Thoracic aorta (tissue), 2 donors: ENCODE measurements at regions not wholly inside any gene's neighbourhood (a gene's known extent, or its start where the extent isn't known, plus 50 kb on each side); places are given as distances from the start of the nearest gene placed in this dataset.

Experiments used
- ATAC-seq: fragments of 150-250 bp; one replicate; pipeline ENCODE4 v1.8.0; 2017; ENCODE audit warnings: low read depth; ENCODE audit not compliant: insufficient number of reproducible peaks, low FRiP score
- DNase-seq: peaks from one replicate; pipeline ENCODE4 v3.0.0-alpha.2; 2020; ENCODE audit warnings: low spot score
- H3K27ac ChIP-seq, 2 donors: fragments of 200-600 bp; sonication (generic); 1 replicate in 1 of 2; 2 replicates in 1 of 2; pipeline ENCODE4 v1.5.1; 2016; ENCODE audit warnings: mild to moderate bottlenecking in 2 of 2, moderate library complexity in 2 of 2
- H3K27me3 ChIP-seq: fragments of 200-600 bp; sonication (generic); replicated peaks from 2 replicates; pipeline ENCODE4 v1.6.0; 2016; ENCODE audit warnings: mild to moderate bottlenecking; ENCODE audit not compliant: insufficient read depth
- H3K36me3 ChIP-seq: fragments of 200-600 bp; sonication (generic); one replicate; pipeline ENCODE4 v1.5.1; 2016
- H3K4me1 ChIP-seq, 2 donors: fragments of 200-600 bp; sonication (generic); 1 replicate in 1 of 2; 2 replicates in 1 of 2; pipeline versions ENCODE4 v1.5.1 to v1.6.0; 2016; ENCODE audit warnings: low read depth in 2 of 2, mild to moderate bottlenecking in 1 of 2; ENCODE audit not compliant: control insufficient read depth in 1 of 2
- H3K4me3 ChIP-seq: fragments of 200-600 bp; sonication (generic); 2 replicates; pipeline ENCODE4 v1.5.1; 2016; ENCODE audit warnings: mild to moderate bottlenecking
- H3K9me3 ChIP-seq: fragments of 200-600 bp; sonication (generic); 2 replicates; pipeline ENCODE4 v1.5.1; 2016
- CTCF ChIP-seq: fragments of 200-600 bp; sonication (generic); IDR thresholded peaks from one replicate; pipeline ENCODE4 v1.5.1; 2019; ENCODE audit warnings: antibody characterized with exemption

GRCh38 chr11:109507836-109508561, 86.0 kb downstream of the C11orf87 start:
- H3K4me3 ChIP-seq = no peak overlapping the region
- H3K27ac ChIP-seq = no peak overlapping the region
- no peaks in the 10 kb centered on the region for H3K27me3 ChIP-seq
- no peak for TF ChIP-seq CTCF
- H3K4me1 ChIP-seq = no peaks in the 10 kb centered on the region
- no peaks in the 10 kb centered on the region for H3K36me3 ChIP-seq
- ATAC-seq (no peak), DNase-seq (no peak)
- H3K9me3 ChIP-seq = no peaks in the 10 kb centered on the region

GRCh38 chr11:109508943-109509342, 87.0 kb downstream of the C11orf87 start:
- Histone ChIP-seq H3K4me1 (no peaks in the 10 kb centered on the region), H3K9me3 (no peaks in the 10 kb centered on the region), H3K36me3 (no peaks in the 10 kb centered on the region), H3K27ac (no peak overlapping the region), H3K27me3 (no peaks in the 10 kb centered on the region), H3K4me3 (no peak overlapping the region)
- no peak for TF ChIP-seq CTCF
- ATAC-seq (no peak), DNase-seq (no peak)

GRCh38 chr11:109510316-109510715, 88.3 kb downstream of the C11orf87 start:
- Histone ChIP-seq H3K4me3 (no peak overlapping the region), H3K36me3 (no peaks in the 10 kb centered on the region), H3K27me3 (no peaks in the 10 kb centered on the region), H3K27ac (no peak overlapping the region), H3K9me3 (no peaks in the 10 kb centered on the region), H3K4me1 (no peaks in the 10 kb centered on the region)
- no peak for DNase-seq
- no peak for ATAC-seq
- no peak for TF ChIP-seq CTCF

- TF ChIP-seq CTCF = no peak
- H3K4me3 ChIP-seq = no peak overlapping the region
- ATAC-seq = no peak
Observed at GRCh38 chr11:109511598-109511997, 89.6 kb downstream of the C11orf87 start.

GRCh38 chr11:109512249-109512648, 90.3 kb downstream of the C11orf87 start:
- no peak overlapping the region for H3K27ac ChIP-seq
- DNase-seq = no peak
- no peaks in the 10 kb centered on the region for H3K27me3 ChIP-seq
- no peak overlapping the region for H3K4me3 ChIP-seq
- no peaks in the 10 kb centered on the region for H3K4me1 ChIP-seq
- ATAC-seq = no peak
- H3K36me3 ChIP-seq = no peaks in the 10 kb centered on the region
- no peaks in the 10 kb centered on the region for H3K9me3 ChIP-seq
- TF ChIP-seq CTCF = no peak

More at GRCh38 chr11:109511598-109511997, 89.6 kb downstream of the C11orf87 start:
- Histone ChIP-seq H3K36me3 (no peaks in the 10 kb centered on the region), H3K27me3 (no peaks in the 10 kb centered on the region), H3K27ac (no peak overlapping the region), H3K9me3 (no peaks in the 10 kb centered on the region), H3K4me1 (no peaks in the 10 kb centered on the region)
- no peak for DNase-seq
